ENCODE measurements at regions not wholly inside any gene's neighbourhood (a gene's known extent, or its start where the extent isn't known, plus 50 kb on each side); places are given as distances from the start of the nearest gene placed in this dataset.

GRCh38 chr4:14520171-14520570 is 482.1 kb upstream of the CPEB2 start:
- TF ChIP-seq EZH2phosphoT487 (IDR thresholded peaks at IDR 0.05; ENCODE audit: borderline replicate concordance, low read depth): no peak
- TF ChIP-seq FOXM1 (IDR thresholded peaks at IDR 0.05; ENCODE audit: low read depth): no peak
- TF ChIP-seq RAD21 (IDR thresholded peaks at IDR 0.05; ENCODE audit: low read length): no peak
- no peak for TF ChIP-seq MEF2A (IDR thresholded peaks at IDR 0.05; ENCODE audit: borderline replicate concordance, low read depth)

All from SK-N-SH (cell line).